ENCODE measurements at regions not wholly inside any gene's neighbourhood (a gene's known extent, or its start where the extent isn't known, plus 50 kb on each side); places are given as distances from the start of the nearest gene placed in this dataset.

- TF ChIP-seq, protein P1, sequence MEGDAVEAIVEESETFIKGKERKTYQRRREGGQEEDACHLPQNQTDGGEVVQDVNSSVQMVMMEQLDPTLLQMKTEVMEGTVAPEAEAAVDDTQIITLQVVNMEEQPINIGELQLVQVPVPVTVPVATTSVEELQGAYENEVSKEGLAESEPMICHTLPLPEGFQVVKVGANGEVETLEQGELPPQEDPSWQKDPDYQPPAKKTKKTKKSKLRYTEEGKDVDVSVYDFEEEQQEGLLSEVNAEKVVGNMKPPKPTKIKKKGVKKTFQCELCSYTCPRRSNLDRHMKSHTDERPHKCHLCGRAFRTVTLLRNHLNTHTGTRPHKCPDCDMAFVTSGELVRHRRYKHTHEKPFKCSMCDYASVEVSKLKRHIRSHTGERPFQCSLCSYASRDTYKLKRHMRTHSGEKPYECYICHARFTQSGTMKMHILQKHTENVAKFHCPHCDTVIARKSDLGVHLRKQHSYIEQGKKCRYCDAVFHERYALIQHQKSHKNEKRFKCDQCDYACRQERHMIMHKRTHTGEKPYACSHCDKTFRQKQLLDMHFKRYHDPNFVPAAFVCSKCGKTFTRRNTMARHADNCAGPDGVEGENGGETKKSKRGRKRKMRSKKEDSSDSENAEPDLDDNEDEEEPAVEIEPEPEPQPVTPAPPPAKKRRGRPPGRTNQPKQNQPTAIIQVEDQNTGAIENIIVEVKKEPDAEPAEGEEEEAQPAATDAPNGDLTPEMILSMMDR (IDR thresholded peaks at IDR 0.05): no peak
- TF ChIP-seq POLR2A (IDR thresholded peaks at IDR 0.05): no peak
Measured at GRCh38 chr6:86453232-86453631, 484.1 kb upstream of the HTR1E start.
